Esophagus squamous epithelium (tissue), 4 donors: ENCODE measurements at regions not wholly inside any gene's neighbourhood (a gene's known extent, or its start where the extent isn't known, plus 50 kb on each side); places are given as distances from the start of the nearest gene placed in this dataset.

Experiments used
- CTCF ChIP-seq, 6 experiments: fragments of 450-650 bp in 4 of 6; fragments of 200-600 bp in 2 of 6; sonication (generic) in 2 of 6; IDR thresholded peaks; one replicate each; pipeline ENCODE4 v1.5.1; 2016 to 2019; ENCODE audit warnings: antibody characterized with exemption in 6 of 6, mild to moderate bottlenecking in 4 of 6, moderate library complexity in 4 of 6
- POLR2A ChIP-seq, 4 donors: fragments of 450-650 bp; IDR thresholded peaks; one replicate each; pipeline ENCODE4 v1.6.1; 2017; ENCODE audit warnings: antibody characterized with exemption in 4 of 4, mild to moderate bottlenecking in 4 of 4, moderate library complexity in 3 of 4

- no peak for TF ChIP-seq CTCF (IDR thresholded peaks at IDR 0.05)
- TF ChIP-seq POLR2A (IDR thresholded peaks at IDR 0.05), result no peak
These were observed 70.2 kb upstream of the CD93 start for GRCh38 chr20:23156170-23156841.
